ENCODE measurements at regions not wholly inside any gene's neighbourhood (a gene's known extent, or its start where the extent isn't known, plus 50 kb on each side); places are given as distances from the start of the nearest gene placed in this dataset.
"Not testable (repeated sequence)": the region's sequence is repeated elsewhere in the genome, so short reads cannot be mapped to it uniquely, and the experiment has no call there.

GRCh38 chr6:130557481-130558112 lies 191.8 kb downstream of the TMEM200A start:
- no peak for DNase-seq

DNA sequence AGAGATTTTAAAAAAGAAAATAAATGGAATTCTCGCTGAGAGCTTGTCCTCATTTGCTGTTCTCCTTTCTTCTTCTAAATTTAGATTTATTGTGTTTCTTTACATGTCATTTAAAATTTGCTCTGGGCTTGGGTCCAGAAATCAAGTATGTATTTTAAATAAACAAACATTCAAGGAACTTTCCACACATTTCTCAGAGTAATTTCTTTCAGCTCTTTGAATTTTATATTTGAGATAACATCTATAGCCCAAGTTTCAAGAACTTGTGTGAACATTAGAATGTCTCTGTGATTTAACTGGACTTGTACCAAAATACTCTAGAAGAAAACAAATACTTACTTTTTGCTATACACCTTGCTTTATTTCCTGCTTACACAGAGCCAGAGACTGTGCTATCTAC lies 192.3 kb downstream of the TMEM200A start:
- no peak for DNase-seq

DNA sequence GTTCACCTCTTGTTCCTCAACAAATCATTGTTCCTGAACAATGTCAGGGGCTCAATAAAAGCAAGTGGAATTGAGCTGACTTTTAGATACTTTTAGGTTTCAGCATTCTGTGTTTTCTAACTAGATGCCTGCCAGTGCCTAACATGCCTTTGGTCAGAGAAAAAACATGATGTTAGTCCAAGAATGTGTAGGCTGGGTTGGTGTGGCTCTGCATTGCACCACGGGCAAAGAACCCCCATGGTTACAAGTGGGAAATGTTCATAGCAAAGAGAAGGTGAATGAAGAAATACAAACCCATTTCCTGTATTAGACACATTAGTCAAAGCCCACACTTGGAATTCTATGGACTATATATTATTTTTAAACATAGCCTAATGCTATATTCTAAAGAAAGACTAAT lies 193.3 kb downstream of the TMEM200A start:
- DNase-seq: no peak

- DNase-seq: no peak
These were observed 194.4 kb downstream of the TMEM200A start for GRCh38 chr6:130560231-130560630.

- not testable (repeated sequence) for DNase-seq
These were observed 195.3 kb downstream of the TMEM200A start for GRCh38 chr6:130561159-130561558.

DNA sequence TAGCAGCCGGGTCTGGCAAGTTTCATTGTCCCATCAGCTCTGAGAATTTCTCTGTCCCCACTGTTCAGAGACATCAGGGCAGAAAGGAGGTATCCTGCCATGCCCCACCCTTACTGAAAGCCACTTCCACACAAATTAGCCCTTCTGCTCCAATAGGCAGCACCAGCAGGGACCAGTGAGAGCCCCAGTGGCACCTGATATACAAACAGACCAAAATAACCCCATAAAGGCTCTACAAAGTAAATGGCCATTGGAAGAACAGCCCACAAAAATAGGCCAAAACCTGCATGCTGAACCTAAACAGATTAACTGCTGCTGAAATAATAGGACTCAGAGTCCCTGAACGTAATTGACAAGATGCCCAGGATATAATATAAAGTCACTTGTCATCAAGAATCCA lies 199.9 kb downstream of the TMEM200A start:
- DNase-seq: no peak

DNA sequence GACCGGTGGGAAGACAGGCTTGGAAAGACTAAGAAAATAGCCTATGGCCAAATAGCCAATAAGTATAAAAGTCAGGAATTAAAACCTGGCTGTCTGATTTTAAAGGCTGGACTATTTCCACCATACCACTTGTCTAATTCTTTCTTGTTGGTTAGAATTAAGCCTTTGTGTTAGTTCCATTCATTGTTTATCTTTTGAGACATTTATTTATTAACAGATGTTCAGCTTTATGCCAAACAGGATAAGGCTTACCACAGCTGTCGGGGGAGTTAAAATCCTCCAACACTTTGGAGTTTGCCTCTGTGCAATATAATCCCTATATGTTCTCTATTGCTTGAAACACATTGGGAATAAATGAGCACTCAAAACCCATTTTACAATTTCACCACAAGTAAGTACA lies 208.3 kb downstream of the TMEM200A start:
- DNase-seq: no peak

DNA sequence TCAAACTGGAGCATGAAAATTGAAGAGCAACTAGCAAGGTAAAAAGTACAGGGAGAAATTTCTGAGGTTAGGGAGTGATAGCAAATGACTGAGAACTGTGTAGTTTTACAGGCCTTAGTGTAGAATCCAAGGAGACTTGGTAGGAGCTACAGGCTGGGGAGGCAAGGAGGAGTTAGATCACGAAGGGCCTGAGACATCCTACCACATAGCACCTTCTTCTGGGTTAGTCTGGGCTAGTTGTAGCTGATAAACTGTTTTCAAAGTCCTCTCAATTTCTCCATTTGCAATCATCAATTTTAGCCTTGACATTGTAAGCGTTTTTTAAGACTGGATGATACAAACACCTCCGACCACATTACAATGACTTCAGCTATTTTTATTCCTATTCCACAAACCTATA lies 209.7 kb downstream of the TMEM200A start:
- DNase-seq: no peak

DNA sequence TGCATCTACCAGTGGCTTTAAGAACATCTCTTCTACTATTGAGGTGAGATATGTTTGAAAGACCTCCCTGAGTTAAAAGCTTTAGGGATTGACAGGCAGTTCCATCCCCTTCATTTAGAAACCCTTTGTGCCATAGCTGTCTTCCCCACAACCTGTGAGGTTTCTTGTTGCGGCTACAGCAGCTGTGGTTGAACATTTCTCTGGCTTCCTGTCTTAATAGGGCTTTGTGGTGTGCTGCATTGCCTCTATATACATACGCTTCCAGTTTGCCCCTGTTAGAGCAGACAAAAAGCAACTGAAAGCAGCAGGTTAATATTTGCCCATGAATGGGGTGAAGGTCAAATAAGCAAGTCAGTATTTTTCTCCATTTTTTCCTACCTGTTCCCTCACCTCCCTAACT lies 210.2 kb downstream of the TMEM200A start:
- no peak for DNase-seq

DNA sequence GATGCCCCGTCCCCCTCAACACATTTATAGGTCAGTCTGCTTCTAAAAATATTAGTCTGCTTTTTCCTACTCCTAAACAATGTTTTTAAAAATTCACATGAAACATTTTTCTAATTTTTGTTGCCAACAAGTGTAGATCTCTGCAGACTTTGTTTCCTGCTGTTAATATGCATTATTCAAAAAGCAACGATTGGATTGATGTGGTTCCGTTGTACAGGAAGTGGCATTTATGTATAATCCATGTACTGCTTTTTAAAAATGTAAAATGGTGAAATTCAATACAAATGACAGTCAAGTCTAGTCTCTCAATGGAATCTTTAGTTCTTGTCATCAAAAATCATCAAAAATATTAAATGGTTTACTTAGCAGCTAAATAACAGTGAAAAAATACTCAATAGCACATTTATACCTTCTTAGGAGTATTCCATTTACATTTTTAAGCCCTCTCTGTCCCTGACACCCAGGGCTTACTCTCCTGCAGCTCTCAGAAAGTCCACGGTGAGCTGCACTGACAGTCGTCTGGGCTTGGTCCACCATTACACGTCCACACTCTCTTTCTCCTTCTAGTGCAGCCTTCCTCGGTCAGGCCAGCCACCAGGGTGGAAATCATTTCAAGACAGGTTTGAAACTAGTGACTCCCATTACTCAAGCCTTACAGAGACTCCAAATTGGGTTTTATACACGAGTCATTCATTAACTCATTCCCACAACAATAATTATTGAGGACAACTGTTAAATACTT lies 211.5 kb downstream of the TMEM200A start:
- no peak for DNase-seq

GRCh38 chr6:130578713-130579112 lies 212.9 kb downstream of the TMEM200A start:
- no peak for DNase-seq

GRCh38 chr6:130583268-130583667 lies 217.5 kb downstream of the TMEM200A start:
- DNase-seq: no peak

- DNase-seq: no peak
These were observed 219.8 kb downstream of the TMEM200A start for GRCh38 chr6:130585587-130585986.

- DNase-seq: no peak
These were observed 222.1 kb downstream of the TMEM200A start for GRCh38 chr6:130587778-130588520.

DNA sequence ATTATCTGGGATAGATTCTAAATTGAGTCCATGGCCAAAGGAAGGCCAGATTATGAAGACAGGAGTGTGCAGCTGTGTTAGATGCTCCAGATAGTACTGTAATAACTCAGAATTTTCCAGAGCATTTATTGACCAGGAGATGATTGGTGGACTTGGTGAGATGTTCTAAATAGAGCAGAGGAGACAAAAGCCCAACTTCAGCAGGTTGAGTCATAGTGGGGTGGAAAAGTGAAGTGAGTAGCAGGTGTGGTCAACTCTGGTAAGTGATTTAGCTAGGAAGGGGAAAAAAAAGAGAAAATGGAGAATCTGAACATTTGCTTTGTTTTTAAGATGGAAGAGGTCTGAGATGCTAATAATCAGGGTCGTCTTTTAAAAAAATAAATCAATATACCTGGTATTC lies 227.4 kb downstream of the TMEM200A start:
- DNase-seq: no peak

DNA sequence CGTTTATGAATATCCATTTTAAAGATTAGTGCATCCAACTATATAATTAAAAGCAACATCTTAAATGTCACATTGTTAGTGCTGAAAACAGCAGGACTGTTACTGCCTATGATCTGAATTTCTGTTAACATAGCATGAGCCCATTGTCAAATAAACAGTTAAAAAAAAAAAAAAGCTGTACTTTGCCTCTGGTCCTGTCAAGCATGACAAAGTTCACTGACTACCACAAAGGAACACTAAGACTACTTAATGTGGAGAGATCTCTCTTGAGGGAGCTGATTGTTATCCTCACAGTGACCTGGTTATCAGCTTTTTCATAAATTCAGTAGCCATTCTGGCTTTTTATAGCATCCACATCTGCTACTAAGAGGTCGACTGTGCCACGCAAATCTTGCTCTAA lies 228.1 kb downstream of the TMEM200A start:
- no peak for DNase-seq

DNA sequence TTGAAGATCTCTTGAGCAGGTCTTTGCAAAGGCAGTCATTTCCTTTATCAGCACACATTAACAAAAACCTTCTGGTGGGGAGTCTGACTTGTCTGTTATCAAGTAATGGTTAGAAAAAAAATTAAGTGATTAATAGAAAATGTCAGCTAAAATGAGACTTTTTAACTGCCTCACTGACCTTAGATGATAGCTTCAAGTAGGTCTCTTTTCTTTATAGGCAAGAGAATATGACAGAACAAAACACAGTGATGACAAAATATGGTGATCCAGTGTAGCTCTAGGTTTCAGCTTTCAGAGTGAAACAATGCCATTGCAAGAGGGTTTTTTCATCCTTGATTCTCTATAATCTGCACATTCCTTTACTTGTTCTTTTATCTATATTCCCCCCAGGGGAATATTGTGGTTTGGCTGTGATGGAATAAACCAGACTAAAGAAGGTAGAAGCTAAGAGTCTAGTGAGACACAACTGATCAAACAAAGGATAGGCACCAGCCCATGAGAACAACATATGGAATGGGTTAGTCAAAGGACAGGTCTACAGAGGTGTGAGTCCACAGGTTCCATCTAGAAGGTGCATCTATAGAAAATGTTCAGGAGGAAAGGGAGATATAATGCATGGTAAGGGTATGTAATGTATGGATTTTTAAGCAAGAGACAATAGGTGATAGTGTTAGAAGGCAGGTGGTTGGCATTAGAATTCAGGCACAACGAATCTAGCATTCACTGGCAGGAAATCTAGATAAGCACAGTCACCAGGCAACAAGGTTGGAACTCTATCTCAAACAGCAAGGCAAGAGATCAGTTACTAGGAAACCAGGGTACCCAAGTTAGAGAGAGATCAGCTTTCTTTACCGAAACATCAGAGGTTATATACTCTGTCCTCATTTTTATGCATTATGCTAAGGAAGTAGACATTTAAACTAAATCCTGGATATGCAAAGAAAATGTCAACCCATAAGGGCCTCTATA lies 228.9 kb upstream of the SMLR1 start:
- DNase-seq: no peak

- no peak for DNase-seq
These were observed 226.3 kb upstream of the SMLR1 start for GRCh38 chr6:130600880-130601341.

DNA sequence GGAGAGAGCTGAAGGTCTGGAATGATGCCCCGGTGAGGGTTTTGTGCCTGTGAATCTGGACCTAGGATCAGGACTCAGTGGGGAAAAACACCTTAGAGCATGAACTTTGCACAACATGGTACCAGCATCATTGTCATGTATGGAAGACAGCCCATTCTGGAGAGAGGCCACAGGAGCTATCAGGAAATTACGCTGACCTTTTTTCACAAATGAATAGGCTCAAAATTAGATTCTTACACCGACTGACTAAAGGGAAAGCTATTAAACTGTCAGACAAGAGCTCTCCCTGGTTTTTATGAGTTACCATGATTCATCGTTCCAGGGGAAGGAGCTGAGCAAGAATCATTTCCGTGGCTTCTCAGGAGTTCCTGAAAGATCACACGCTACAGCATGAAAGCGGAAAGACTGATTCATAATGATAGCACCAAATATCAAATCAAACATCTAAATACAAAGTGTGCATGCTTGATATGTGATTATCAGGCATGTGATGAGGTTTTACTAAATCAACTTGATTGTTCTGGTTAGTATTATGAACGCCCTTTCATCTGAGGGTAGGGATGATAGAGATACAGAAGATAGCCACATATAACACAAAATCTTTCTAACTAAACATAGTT lies 224.9 kb upstream of the SMLR1 start:
- peak; percentile 30 for DNase-seq

DNA sequence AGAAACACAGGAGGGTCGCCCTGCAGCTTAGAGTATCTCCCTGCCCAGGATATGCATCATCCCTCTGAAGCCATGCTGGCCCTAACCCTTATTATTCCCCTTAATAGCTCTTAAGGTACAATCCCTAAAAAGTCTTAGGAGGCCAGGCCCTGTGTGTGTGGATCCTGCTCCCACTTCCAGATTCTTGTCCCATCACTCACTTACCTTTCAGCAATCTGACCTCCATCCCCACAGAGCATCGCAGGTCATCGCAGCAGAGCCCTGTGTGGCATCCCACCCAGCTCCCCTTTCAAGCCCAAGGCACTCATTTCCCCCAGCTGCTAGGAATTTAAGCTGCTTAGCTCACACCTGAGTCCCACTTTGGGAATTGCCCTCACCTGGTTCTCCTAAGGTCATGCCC lies 223.8 kb upstream of the SMLR1 start:
- DNase-seq: no peak

DNA sequence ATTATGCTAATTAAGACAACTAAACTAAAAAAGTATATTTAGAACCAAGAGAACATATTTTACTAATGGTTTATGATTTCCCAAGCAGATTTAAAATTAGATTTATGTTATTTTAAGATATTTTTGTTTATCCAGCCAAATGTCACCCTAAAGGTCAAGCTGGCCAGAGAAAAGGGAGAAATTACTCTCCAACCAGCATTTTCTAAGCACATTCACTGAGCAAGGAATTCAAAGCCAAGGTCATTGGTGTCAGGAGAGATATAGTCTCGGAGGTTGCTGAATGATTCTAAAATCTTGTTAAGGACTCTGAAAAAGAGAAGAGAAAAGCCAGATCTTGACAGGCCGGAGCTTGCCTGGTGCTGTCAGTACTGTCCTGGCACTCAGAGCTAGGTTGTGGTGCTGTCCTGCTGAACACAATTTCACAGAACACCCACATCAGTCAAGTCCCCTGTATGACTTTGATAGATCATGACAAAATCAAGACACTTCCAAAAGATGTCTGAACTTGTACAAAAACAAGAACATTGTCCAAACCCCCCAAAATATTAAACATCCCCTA lies 222.3 kb upstream of the SMLR1 start:
- peak; percentile 42 for DNase-seq

All from renal pelvis (tissue), 1 donor.